Uterus (tissue), 3 donors: ENCODE measurements at regions not wholly inside any gene's neighbourhood (a gene's known extent, or its start where the extent isn't known, plus 50 kb on each side); places are given as distances from the start of the nearest gene placed in this dataset.

Experiments used
- DNase-seq, 2 donors: peaks; one replicate each; pipeline ENCODE4 v3.0.0-alpha.2; 2019 to 2020
- H3K27ac ChIP-seq, 2 donors: fragments of 200-600 bp; sonication (generic); 1 replicate in 1 of 2; 2 replicates in 1 of 2; pipeline ENCODE4 v1.5.1; 2016 to 2018
- H3K27me3 ChIP-seq, 2 donors: fragments of 200-600 bp; sonication (generic); one replicate each; pipeline ENCODE4 v1.5.1; 2018 to 2019; ENCODE audit warnings: control low read depth in 1 of 2
- H3K36me3 ChIP-seq, 2 donors: fragments of 200-600 bp; sonication (generic); one replicate each; pipeline ENCODE4 v1.5.1; 2019; ENCODE audit warnings: control low read depth in 1 of 2
- H3K4me1 ChIP-seq, 2 donors: fragments of 200-600 bp; sonication (generic); one replicate each; pipeline ENCODE4 v1.5.1; 2018 to 2019; ENCODE audit warnings: control low read depth in 1 of 2
- H3K4me3 ChIP-seq, 2 donors: fragments of 200-600 bp; sonication (generic); 1 replicate in 1 of 2; 2 replicates in 1 of 2; pipeline ENCODE4 v1.5.1; 2018 to 2019; ENCODE audit warnings: mild to moderate bottlenecking in 1 of 2
- H3K9me3 ChIP-seq, 2 donors: fragments of 200-600 bp; sonication (generic); one replicate each; pipeline ENCODE4 v1.5.1; 2019; ENCODE audit warnings: control low read depth in 1 of 2
- CTCF ChIP-seq, 4 experiments: fragments of 200-600 bp in 2 of 4; fragments of 450-650 bp in 2 of 4; sonication (generic) in 2 of 4; IDR thresholded peaks; one replicate each; pipeline ENCODE4 v1.5.1; 2016 to 2019; ENCODE audit warnings: antibody characterized with exemption in 4 of 4, mild to moderate bottlenecking in 2 of 4, moderate library complexity in 1 of 4
- POLR2A ChIP-seq, 2 donors: fragments of 450-650 bp; IDR thresholded peaks; one replicate each; pipeline ENCODE4 v1.6.1; 2016; ENCODE audit warnings: antibody characterized with exemption in 2 of 2, mild to moderate bottlenecking in 1 of 2, moderate library complexity in 1 of 2
- intact Hi-C: fragments of 100-400 bp; cut with DNase I; formaldehyde crosslinking; loops from one replicate; pipeline ENCODE4 v1.15.1; 2023; ENCODE audit warnings: low total_unique reads
- donor health status: DM: yes; HTN: yes; CAD: no.

GRCh38 chr3:139737682-139738361 lies 60.0 kb upstream of the NMNAT3 start:
- H3K27me3 ChIP-seq, result no peaks in the 10 kb centered on the region
- no peaks in the 10 kb centered on the region for H3K36me3 ChIP-seq
- intact Hi-C loops, result no loop called here
- no peaks in the 10 kb centered on the region for H3K9me3 ChIP-seq
- no peak overlapping the region for H3K4me3 ChIP-seq
- H3K27ac ChIP-seq, result no peak overlapping the region
- DNase-seq, result no peak
- TF ChIP-seq POLR2A (IDR thresholded peaks at IDR 0.05) (no peak), CTCF (IDR thresholded peaks at IDR 0.05) (no peak)
- no peaks in the 10 kb centered on the region for H3K4me1 ChIP-seq

- no peaks in the 10 kb centered on the region for H3K9me3 ChIP-seq
- no peaks in the 10 kb centered on the region for H3K36me3 ChIP-seq
- intact Hi-C loops, result no loop called here
- no peak for DNase-seq
- no peaks in the 10 kb centered on the region for H3K4me1 ChIP-seq
- H3K4me3 ChIP-seq, result no peak overlapping the region
- H3K27me3 ChIP-seq, result no peaks in the 10 kb centered on the region
- TF ChIP-seq CTCF (IDR thresholded peaks at IDR 0.05), result no peak
- no peak for TF ChIP-seq POLR2A (IDR thresholded peaks at IDR 0.05)
- H3K27ac ChIP-seq, result no peak overlapping the region
Observed at GRCh38 chr3:139735191-139735590, 57.4 kb upstream of the NMNAT3 start.

GRCh38 chr3:139732729-139733128 lies 55.0 kb upstream of the NMNAT3 start:
- intact Hi-C loops, result no loop called here
- no peak for TF ChIP-seq CTCF (IDR thresholded peaks at IDR 0.05)
- TF ChIP-seq POLR2A (IDR thresholded peaks at IDR 0.05), result no peak
- Histone ChIP-seq H3K4me3 (no peak overlapping the region), H3K9me3 (no peaks in the 10 kb centered on the region), H3K27me3 (no peaks in the 10 kb centered on the region), H3K36me3 (no peaks in the 10 kb centered on the region), H3K4me1 (no peaks in the 10 kb centered on the region), H3K27ac (no peak overlapping the region)
- DNase-seq, result no peak

GRCh38 chr3:139729300-139729699 lies 51.5 kb upstream of the NMNAT3 start:
- Histone ChIP-seq H3K36me3 (no peaks in the 10 kb centered on the region), H3K9me3 (no peaks in the 10 kb centered on the region), H3K27ac (no peak overlapping the region), H3K4me3 (no peak overlapping the region), H3K4me1 (no peaks in the 10 kb centered on the region), H3K27me3 (no peaks in the 10 kb centered on the region)
- intact Hi-C loops, result no loop called here
- TF ChIP-seq CTCF (IDR thresholded peaks at IDR 0.05) (no peak), POLR2A (IDR thresholded peaks at IDR 0.05) (no peak)
- DNase-seq, result no peak

- Histone ChIP-seq H3K4me1 (no peaks in the 10 kb centered on the region), H3K27me3 (no peaks in the 10 kb centered on the region), H3K9me3 (no peaks in the 10 kb centered on the region), H3K4me3 (no peak overlapping the region), H3K27ac (no peak overlapping the region), H3K36me3 (no peaks in the 10 kb centered on the region)
- no peak for DNase-seq
- intact Hi-C loops, result no loop called here
- TF ChIP-seq POLR2A (IDR thresholded peaks at IDR 0.05), result no peak
- no peak for TF ChIP-seq CTCF (IDR thresholded peaks at IDR 0.05)
Observed at GRCh38 chr3:139728414-139728813, 50.6 kb upstream of the NMNAT3 start.
